Glomerular endothelial cell (primary cell): ENCODE measurements at regions not wholly inside any gene's neighbourhood (a gene's known extent, or its start where the extent isn't known, plus 50 kb on each side); places are given as distances from the start of the nearest gene placed in this dataset.
"Not testable (repeated sequence)": the region's sequence is repeated elsewhere in the genome, so short reads cannot be mapped to it uniquely, and the experiment has no call there.

ENCODE experiments used
- DNase-seq: peaks from one replicate; pipeline ENCODE4 v3.0.0-alpha.2; 2011; ENCODE audit warnings: low read depth, low spot score; ENCODE audit errors: extremely low read depth

DNA sequence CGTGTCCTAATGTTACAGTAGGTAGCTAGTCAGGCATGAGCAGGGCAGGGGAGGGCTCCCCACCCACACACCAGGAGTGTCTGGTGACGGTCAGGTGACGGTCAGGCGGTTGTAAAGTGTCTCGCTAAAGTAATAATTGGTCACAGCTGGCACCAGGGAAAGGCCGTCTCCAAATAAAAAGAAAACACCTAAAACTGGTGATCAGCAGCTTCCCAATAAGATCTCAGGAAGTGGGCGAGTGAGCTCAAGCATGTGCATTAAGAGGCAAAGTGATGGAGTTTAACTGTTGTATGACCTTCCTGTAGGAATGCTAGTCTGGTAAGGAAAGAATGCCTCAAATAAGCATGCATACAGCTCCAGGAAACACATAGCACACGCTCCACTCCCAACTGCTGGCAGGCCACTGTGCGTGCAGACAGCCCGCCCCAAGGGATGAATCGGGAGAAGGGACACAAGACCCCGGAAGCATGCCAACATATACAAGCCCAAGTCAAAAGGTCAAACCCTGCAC lies 177.1 kb downstream of the RNF144A start:
- no peak for DNase-seq

DNA sequence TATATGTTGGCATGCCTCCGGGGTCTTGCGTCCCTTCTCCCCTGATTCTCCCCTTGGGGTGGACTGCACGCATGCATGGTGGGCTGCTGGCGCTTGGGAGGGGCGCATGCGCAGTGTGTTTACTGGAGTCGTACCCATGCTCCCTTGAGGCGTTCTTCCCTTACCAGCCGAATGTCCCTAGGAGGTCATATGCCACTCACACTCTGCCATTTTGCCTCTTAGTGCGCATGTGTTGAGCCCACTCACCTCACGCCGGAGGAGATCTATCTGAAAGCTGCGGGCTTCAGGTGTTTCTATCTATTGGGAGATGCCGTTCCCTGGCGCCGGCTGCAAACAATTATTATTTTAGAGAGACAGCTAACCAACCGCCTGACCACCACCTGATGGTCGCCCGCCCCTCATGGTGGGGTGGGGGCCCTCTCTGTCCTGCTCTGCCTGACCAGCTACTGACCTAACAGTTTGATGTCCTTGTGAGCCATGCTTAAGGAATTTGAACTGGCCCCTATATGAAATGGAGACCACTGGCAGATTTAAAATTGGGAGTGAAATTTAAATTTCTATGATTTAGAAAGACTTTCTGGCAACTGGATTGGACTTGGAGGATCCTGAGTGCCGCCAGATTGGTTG lies 179.6 kb downstream of the RNF144A start:
- no peak for DNase-seq

DNA sequence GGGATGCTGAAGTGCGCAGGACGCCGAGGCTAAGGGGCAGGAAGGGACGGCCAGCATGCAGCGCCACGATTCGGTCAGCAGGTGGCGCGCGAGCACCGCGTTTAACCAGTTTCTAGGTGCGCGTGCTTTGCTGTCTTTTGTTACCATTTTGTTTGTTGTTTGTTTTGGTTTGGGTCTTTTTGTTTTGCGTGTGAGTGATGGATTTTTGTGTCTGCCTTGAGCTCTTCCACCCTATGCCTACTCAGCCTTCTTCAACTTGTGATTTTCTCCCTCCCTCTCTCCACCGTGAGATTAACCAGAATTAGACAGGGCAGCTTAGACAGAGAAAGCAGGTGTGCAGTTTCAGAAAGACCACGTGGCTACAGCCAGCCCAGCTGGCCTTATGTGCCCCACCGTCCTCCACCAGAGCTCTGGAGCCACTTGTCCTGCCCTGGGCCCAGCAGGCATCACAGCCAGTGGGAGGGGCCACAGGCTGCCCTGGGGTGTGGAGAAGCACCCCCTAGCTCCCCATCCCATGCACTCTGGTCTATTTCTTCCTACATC lies 180.2 kb downstream of the RNF144A start:
- no peak for DNase-seq

DNA sequence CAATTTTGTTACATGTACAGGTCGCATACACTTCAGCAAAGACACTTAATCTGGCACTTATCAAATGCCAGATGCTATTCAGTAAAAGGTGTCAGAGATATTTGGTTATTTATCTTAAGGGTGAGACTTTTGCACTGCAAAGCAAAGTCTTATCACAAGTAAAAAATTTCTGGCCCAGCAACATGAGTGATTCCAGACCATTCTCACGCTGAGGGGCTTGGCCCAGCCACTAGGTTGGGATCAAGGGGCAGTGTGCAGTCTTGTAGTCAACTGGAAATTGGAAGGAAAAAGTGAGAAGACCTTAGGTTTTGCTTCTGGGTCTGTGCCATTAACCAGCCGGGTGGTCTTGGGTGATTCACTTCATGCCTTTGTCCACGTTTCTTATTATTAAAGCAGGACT lies 181.6 kb downstream of the RNF144A start:
- no peak for DNase-seq

DNA sequence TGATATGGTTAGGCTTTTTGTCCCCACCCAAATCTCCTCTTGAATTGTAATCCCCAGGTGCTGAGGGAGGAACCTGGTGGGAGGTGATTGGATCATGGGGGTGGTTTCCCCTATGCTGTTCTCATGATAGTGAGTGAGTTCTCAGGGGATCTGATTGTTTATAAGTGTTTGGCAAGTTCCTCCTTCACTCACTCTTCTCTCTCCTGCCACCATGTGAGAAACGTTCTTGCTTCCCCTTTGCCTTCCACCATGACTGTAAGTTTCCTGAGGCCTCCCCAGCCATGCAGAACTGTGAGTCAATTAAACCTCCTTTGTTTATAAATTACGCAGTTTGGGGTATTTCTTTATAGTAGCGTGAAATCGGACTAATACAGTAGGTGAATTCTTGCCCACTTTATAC lies 182.5 kb downstream of the RNF144A start:
- not testable (repeated sequence) for DNase-seq

DNA sequence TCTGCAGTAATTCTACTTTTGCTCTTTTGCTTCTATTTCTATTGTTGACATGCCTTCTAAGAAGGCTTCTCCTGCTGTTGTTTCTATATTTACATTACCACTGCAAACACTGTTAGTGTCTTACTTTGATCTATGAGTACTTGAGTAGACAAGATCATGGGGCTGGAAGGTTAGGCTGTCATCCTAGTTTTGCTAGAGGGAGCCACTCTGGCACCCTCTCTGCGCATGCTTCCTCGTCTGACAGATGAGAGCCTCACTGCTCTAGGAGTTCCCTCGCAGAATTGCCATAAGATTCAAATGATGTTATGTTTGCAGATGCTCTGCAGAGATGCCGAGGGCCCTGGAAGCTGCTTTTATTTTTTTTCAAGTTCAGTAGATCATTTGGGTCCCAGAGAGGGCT lies 185.6 kb downstream of the RNF144A start:
- no peak for DNase-seq

DNA sequence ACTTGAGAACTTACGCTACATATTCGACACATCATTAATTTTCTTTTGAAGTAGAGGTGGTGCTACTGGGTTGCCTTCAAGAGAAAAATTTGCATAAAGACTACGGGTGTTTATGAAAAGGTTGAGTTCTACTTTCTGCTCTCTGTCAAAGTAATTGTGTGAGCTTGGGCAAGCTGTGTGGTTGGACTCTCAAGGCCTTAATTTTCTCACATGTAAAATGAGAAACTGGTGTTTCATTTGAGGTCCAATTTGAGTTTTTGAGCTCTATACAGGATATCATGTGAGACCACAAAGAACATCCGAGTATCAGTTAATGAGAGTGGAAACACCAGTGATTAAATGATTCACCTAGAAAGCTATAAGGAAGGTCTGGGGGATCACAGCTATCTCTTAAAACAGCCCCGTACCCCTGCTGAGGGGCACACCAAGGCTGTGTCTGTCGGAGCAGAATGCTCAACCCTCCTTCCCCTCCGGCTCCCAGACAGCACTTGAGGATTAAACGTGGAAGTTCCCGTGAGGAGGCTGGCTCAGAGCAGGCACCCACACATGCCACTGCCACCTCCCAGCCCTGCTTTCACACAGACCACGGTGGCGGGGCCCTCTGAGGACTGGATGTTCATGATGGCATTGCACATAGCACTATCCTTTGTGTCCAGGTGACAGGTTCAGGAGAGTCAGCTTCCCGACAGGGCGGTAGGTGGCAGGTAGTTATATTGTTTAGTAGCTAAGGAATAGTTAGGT lies 191.8 kb downstream of the RNF144A start:
- no peak for DNase-seq

DNA sequence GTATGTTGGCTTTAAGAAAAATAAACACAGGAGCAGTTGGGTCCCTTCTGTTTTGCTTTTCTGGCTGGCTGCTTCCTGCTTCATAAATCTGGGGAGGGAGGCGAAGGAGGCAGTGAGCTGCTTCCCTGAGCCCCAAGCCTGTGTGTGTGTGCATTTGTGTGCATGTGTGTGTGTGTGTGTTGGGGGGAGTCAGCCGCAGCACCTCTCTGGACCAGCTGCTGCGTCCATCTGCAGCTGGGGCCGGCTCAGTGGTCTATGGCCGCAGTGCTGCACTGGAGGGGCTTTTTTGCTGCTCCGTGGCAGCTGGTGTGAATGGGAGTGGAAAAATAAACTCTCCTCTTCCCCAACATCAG lies 192.3 kb downstream of the RNF144A start:
- DNase-seq, result no peak

DNA sequence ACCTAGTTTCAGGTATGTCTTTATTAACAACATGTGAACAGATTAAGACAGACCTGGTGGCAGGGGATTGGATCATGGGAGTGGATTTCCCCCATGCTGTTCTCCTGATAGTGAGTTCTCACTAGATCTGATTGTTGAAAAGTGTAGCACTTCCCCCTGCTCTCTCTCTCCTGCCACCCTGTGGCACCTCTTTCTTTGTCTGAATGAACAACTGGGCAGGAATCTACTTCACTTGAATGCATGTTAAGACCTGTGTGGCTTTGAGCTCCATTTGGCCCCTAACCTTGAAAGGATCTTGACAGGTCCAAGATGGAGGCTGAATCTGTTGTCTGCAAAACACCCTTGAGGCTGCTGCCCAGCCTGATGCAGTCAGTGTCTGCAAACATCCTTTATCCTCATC lies 194.4 kb downstream of the RNF144A start:
- no peak for DNase-seq

DNA sequence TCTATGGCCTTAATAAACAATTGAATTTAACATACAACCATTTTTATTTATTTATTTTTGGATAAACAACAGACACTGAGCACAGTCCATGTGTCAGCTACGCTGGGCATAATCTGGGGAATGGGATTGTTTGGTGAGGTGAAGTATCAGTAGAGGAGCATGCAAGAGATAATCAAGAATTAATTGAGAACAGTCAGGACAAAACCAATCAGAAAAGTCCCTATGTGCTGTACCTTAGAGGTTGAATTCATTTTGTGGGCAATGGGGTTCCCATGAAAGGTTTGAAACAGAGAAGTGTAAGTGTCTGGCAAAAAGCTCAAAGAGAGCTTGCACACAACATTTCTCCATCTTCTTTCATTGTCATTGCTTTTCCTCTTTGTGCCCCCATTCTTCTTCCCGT lies 198.2 kb downstream of the RNF144A start:
- no peak for DNase-seq

DNA sequence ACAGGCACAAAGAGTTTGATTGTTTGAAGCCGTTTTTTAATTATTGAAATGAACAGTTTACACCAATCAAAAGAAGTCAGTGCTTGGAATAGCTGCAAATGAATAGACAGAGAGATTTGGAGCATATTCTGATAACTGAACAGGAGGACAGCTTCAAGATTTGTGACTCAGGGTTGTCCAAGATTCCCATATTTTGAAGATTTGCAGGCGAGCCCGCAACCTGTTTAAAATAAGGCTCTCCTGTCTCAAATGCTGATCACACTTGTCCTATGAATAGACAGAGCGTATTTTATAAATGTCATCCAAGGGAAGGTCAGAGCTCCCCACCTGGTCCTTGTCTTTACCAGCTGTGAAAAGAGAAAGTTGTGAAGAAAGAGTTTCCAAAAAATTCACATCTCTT lies 198.7 kb downstream of the RNF144A start:
- no peak for DNase-seq

DNA sequence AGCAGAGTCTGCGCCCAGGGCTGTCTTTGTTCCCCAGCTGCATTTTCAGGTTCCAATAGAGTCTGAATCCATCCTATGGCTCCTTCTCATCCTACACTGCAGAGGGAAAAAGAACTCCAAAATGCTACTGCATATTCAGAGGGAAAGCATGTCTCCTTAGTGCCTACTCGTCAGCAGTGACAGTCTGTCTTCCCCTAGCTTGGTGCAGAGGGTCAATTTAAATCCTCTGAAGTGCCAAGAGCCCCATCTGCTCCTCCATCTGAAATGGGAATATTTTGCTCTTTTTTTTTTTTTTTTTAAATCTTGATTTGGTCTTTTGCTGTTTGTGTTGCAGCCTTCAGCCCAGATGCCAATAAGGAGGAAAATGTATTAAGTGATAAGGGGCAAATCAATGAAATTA lies 199.3 kb downstream of the RNF144A start:
- DNase-seq, result no peak

DNA sequence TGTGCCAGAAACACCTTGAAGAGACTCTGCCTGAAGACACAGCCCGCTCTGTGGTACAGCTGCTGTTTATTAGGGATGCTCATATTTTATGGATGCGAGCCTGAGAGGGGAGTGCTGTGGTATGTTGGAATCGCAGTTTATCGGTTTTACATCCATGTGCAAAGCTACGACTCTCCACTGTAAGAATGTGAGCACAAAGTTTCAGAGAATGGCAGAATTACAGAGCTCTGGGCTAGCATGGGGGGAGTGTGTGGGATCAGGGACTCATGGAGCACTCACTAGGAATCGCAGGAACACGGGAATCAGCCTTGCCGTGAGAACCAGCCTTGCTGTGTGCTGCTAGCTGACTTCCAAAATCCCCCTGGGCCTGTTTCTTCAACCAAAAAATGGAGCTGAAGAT lies 199.9 kb downstream of the RNF144A start:
- no peak for DNase-seq

DNA sequence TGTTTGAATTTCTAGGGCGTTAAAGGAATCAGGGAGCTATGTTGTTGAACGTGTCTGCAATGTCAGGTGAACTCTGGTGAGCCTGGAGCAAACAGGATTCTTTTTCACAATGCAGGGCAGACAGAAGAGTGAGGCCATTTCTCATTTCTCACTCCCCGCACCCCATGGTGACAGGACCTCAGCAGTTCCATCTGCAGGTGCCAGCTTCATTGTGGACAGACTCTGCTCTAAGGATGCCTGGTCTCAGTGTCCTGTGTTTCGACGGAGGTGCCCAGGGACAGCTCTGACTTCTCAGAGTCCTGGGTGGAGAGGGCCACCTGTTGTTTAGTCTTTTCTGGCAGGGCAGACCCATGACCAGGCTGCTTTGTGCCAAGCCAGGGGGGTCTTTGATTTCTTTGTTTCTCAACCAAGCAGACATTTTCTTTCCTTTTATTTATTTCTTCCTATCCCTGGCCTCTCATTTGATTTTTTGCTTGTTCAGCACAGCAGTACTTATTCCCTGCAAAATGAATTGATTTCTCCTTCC lies 201.5 kb downstream of the RNF144A start:
- DNase-seq, result no peak

DNA sequence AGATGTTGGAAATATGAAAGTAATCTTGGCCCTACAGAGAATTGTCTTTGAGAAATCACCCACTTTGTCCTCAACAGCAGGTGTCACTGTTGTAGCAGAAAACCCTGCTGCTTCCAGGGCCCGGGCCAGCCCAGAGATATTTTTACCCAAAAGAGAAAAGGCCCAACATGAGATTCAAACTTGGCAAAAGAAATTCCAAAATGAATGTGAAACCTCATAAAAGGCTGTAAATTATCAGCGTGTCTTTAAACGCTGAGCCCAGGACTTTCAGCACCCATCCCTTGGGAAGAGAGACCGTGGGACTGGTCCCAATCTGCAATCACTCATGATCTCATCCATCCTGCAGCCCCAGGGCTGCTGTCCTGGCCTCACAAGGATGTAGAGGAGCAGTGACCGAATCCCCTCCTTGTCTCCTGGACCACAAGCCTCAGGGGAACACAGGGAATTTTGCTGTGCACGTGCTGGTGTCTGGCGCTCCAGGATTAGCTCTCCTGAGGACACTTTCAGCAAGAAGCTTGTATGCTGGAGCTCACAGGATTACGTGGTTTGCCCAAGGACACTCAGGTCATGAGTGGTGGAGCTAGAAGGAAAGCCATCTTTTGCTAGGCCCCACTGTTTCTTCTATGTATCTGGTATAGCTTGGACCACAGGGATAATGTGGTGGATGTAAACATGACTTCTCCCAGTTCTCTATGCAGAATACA lies 202.1 kb downstream of the RNF144A start:
- DNase-seq, result no peak

DNA sequence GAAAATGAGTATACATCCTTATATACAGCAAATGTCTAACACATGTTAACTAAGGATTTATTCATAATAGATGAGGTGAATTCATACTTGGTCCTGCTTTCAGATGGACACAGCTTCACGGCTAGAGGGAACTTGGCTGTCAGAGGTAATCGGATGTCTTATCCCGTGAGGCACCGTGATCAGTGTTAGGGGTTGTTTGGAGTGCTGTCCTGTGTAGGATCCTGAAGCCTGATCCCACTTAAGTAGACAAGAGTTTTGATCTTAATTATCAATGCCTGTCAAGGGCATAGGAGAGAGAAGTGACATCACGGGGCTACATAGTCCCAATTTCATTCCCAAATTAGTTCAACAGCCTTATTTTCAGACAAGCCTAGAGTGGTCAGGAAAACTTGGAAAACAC lies 204.6 kb downstream of the RNF144A start:
- DNase-seq, result no peak

DNA sequence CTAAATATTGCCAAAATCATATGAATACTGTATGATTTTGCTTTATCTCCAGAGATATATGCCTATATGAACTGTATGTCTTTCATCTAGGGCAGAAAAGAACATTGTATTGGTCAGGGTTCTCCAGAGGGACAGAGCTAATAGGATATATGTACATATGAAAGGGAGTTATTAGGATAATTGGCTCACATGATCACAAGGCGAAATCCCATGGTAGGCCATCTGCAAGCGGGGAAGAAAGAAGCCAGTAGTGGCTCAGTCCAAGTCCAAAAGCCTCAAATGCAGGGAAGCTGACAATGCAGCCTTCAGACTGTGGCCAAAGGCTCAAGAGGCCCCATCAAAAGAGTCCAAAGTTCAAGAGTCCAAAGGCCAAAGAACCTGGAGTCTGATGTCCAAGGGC lies 209.9 kb downstream of the RNF144A start:
- no peak for DNase-seq

DNA sequence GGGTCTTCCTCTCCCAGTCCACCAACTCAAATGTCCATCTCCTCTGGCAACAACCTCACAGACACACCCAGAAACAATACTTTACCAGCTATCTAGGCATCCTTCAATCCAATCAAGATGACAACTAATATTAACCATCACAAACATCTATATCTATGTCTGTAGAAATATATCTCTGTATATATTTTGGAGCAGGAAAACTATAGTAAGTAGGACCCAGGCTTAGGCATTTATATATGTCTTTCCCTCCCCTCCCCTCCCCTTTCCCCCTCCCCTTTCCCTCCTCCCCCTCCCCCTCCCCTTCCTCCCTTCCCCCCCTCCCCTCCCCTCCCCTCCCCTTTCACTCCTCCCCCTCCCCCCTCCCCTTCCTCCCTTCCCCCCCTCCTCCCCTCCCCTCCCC lies 210.5 kb downstream of the RNF144A start:
- no peak for DNase-seq

DNA sequence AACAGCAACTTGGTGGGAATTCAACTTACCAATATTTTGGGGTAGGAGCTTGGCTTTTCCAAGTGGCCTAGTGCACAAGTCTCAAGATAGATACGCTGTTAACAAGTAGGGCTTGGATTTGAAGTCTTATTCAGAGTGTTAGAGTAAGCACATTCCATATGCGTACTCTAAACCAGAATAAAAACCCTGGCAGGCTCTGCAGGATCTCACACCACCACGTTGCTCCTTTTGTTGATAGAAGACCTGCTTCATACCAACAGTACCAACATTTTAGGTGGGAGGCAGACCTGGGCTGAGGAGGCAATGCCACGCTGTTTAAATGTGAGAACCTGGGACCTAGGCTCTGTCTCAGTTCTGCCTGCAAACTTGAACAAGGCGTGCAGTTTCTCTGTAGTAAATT lies 214.0 kb downstream of the RNF144A start:
- no peak for DNase-seq

DNA sequence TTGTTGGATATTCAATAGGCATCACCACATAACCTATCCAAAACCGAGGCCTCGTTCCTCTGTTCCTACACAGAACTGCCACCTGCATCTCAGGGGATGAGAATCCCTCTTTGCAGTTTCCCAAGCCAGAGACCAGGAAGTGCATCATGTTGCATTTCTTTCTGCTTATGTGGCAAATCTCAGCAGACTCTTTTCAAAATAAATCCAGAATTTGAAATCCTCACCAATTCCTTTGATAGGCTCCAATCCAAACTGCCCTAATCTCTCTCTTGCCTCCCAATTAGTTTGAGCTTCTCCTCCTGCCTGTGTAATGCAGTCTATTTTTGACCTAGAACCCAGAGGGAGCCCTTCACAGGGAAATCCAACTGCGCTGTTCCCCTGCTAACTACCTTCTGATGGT lies 215.5 kb downstream of the RNF144A start:
- no peak for DNase-seq

DNA sequence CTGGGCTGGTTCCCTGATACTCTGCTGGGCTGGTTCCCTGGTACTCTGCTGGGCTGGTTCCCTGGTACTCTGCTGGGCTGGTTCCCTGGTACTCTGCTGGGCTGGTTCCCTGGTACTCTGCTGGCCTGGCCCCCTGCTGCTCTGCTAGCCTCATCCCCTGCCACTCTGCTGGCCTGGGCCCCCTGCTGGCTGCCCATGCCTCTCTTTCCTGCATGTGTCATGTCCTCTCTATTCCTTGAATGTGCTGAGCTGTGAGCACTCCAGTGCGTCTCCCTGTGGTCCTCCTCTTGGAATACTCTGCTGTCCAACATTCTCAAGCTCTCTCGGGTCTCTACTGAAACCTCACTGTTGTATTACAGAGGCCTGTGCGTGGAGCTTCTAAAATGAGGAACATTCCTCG lies 216.3 kb downstream of the RNF144A start:
- DNase-seq, result no peak

DNA sequence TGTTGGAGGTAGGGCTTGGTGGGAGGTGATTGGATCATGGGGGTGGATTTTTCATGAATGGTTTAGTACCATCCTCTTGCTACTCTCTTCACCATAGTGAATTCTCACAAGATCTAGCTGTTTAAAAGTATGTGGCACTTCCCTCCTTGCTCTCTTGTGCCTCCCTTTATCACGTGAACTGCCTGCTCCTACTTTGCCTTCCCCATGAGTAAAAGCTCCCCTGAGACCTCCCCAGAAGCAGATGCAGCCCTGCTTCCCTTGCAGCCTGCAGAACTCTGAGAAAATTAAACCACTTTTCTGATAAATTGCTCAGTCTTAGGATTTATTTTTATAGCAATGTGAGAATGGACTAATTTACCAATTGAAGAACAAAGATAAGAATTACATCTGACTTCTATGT lies 223.1 kb downstream of the RNF144A start:
- no peak for DNase-seq
